Natural killer cell treated with Interleukin-12 subunit alpha and Interleukin-12 subunit beta and Interleukin-15 and Interleukin-18, amount 100 ng/mL, for 72 hours (primary cell): ENCODE measurements at regions not wholly inside any gene's neighbourhood (a gene's known extent, or its start where the extent isn't known, plus 50 kb on each side); places are given as distances from the start of the nearest gene placed in this dataset.
A peak's percentile ranks its signal among the peaks of the same experiment; 100 is the strongest.

Experiments
- ATAC-seq, 2 donors: fragments of 150-1000 bp; cut with Tn5 transposase in 1 of 2; sonication (Bioruptor Pico), chemical (Tn5 transposase) in 1 of 2; 2 replicates each; pipeline ENCODE4 v1.10.0; 2021
- DNase-seq: peaks from one replicate; pipeline ENCODE4 v3.0.0; 2022; ENCODE audit warnings: low spot score
- H3K27ac Mint-ChIP-seq, 2 donors: 1 replicate in 1 of 2; 2 replicates in 1 of 2; pipeline ENCODE4 v1.8.0; 2022; ENCODE audit warnings: mixed read lengths in 2 of 2, mild to moderate bottlenecking in 1 of 2, moderate library complexity in 1 of 2
- H3K27me3 Mint-ChIP-seq, 2 donors: 1 replicate in 1 of 2; 2 replicates in 1 of 2; pipeline ENCODE4 v1.8.0; 2022; ENCODE audit warnings: mixed read lengths in 2 of 2
- H3K36me3 Mint-ChIP-seq: one replicate; pipeline ENCODE4 v1.8.0; 2022; ENCODE audit warnings: mixed read lengths
- H3K4me1 Mint-ChIP-seq, 2 donors: 1 replicate in 1 of 2; 2 replicates in 1 of 2; pipeline ENCODE4 v1.8.0; 2022; ENCODE audit warnings: low read depth in 2 of 2, mixed read lengths in 2 of 2, mild to moderate bottlenecking in 1 of 2
- H3K4me3 Mint-ChIP-seq: one replicate; pipeline ENCODE4 v1.8.0; 2022; ENCODE audit warnings: mixed read lengths
- H3K9me3 Mint-ChIP-seq: 2 replicates; pipeline ENCODE4 v1.8.0; 2022; ENCODE audit warnings: mixed read lengths

- no peaks in the 10 kb centered on the region for H3K9me3 Mint-ChIP-seq
- H3K36me3 Mint-ChIP-seq, result no peaks in the 10 kb centered on the region
- ATAC-seq (no peak), DNase-seq (no peak)
- H3K4me3 Mint-ChIP-seq, result no peak overlapping the region
- H3K4me1 Mint-ChIP-seq, result no peaks in the 10 kb centered on the region
- H3K27ac Mint-ChIP-seq, result no peak overlapping the region
- H3K27me3 Mint-ChIP-seq, result peaks cover 0 to 6% of the 10 kb centered on the region in 2 donors
These were observed 190.0 kb downstream of the EN1 start for GRCh38 chr2:118657466-118657865.

DNA sequence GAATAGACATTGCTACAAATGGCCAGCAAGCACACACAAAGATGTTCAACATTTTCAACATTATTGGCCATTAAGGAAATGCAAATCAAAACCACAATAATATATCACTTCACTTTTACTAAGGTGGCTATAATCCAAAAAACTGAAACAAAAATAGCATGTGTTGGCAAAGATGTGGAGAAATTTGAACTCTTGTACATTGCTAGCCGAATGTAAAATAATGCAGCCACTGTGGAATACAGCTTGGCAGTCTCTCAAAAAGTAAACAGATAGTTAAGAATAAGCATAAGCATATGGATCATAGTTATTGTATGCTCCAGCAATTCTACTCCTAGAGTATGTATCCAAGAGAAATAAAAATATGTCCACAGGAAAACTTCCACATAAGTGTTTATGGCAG lies 192.5 kb downstream of the EN1 start:
- peaks cover 3% of the 10 kb centered on the region for H3K9me3 Mint-ChIP-seq
- ATAC-seq (no peak), DNase-seq (no peak)
- no peaks in the 10 kb centered on the region for H3K4me1 Mint-ChIP-seq
- peaks cover 0 to 26% of the 10 kb centered on the region in 2 donors for H3K27me3 Mint-ChIP-seq
- H3K36me3 Mint-ChIP-seq, result peaks cover 4% of the 10 kb centered on the region
- H3K4me3 Mint-ChIP-seq, result no peak overlapping the region
- no peak overlapping the region for H3K27ac Mint-ChIP-seq

DNA sequence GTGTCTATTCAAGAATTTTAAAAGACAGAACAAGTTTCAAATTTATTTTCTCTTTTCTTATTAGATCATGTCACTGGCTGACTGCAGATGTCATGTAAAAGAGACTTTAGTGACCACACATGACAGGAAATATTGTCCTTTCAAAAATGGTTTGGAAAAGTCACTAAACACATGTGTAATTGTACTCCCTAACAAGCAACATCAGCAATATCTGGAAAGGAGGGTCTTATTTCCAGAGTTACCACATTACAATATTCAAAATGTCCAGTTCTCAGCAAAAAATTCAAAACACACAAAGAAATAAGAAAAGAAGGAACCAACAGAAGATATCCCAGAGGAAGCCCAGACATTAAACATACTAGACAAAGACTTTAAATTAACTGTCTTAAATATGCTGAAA lies 197.1 kb downstream of the EN1 start:
- no peak overlapping the region for H3K27ac Mint-ChIP-seq
- peaks cover 0 to 20% of the 10 kb centered on the region in 2 donors for H3K27me3 Mint-ChIP-seq
- peaks cover 3% of the 10 kb centered on the region for H3K9me3 Mint-ChIP-seq
- ATAC-seq (no peak), DNase-seq (no peak)
- no peaks in the 10 kb centered on the region for H3K4me1 Mint-ChIP-seq
- H3K36me3 Mint-ChIP-seq, result peaks cover 4% of the 10 kb centered on the region
- H3K4me3 Mint-ChIP-seq, result no peak overlapping the region

- DNase-seq (no peak), ATAC-seq (no peak)
- peaks cover 4% of the 10 kb centered on the region for H3K36me3 Mint-ChIP-seq
- H3K4me3 Mint-ChIP-seq, result no peak overlapping the region
- peaks cover under 1% of the 10 kb centered on the region for H3K9me3 Mint-ChIP-seq
- peaks cover 0 to 16% of the 10 kb centered on the region in 2 donors for H3K27me3 Mint-ChIP-seq
- H3K27ac Mint-ChIP-seq, result no peak overlapping the region
- H3K4me1 Mint-ChIP-seq, result no peaks in the 10 kb centered on the region
These were observed 201.6 kb downstream of the EN1 start for GRCh38 chr2:118645876-118646275.

- no peak overlapping the region for H3K27ac Mint-ChIP-seq
- ATAC-seq, result no peak
- H3K27me3 Mint-ChIP-seq, result peaks cover 0 to 7% of the 10 kb centered on the region in 2 donors
- H3K4me3 Mint-ChIP-seq, result no peak overlapping the region
- H3K9me3 Mint-ChIP-seq, result no peaks in the 10 kb centered on the region
- DNase-seq, result no peak
- H3K4me1 Mint-ChIP-seq, result no peaks in the 10 kb centered on the region
- H3K36me3 Mint-ChIP-seq, result no peaks in the 10 kb centered on the region
These were observed 203.3 kb downstream of the EN1 start for GRCh38 chr2:118644190-118644589.

DNA sequence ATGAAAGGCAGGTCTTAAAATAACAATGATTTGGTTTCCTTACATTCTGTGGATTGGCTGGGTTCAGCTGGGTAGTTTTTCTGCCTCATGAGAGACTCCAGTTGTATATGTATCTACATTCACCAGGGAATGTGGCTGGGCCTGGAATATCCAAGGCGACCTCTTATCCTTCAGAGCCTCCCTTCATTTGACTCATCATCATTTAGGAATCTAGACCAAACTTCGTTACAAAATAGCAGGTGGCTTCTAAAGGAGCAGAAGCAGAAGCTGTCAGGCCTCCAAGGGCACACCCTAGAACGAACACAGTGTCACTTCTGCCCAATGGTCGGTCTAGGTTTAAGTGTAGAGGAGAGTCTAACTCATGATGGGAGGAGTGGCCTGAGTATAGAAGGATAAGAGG lies 204.2 kb downstream of the EN1 start:
- Mint-ChIP-seq H3K27me3 (peaks cover 0 to 7% of the 10 kb centered on the region in 2 donors), H3K4me1 (no peaks in the 10 kb centered on the region), H3K27ac (no peak overlapping the region), H3K4me3 (no peak overlapping the region), H3K9me3 (no peaks in the 10 kb centered on the region), H3K36me3 (no peaks in the 10 kb centered on the region)
- DNase-seq, result no peak
- no peak for ATAC-seq

DNA sequence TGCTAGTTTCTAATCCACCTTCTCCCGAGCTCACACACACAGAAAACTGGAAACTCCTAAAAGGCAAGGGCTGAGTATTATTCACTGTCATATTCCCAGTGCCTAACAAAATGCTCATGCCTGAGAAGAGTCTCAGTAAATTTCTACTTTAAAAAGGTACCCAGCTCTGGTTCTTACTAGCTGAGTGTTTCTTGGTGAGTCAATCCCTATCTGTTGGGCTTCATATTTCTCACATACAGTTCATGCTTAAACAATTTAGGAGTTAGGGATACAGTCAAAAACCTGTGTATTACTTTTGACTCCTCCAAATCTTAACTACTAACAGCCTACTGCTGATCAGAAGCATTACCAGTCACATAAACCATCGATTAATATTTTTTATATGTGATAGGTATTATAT lies 204.9 kb downstream of the EN1 start:
- H3K27me3 Mint-ChIP-seq, result peaks cover 0 to 7% of the 10 kb centered on the region in 2 donors
- DNase-seq, result no peak
- no peak overlapping the region for H3K4me3 Mint-ChIP-seq
- H3K4me1 Mint-ChIP-seq, result no peaks in the 10 kb centered on the region
- peak in 1 of 2 donors; percentile 6 for ATAC-seq
- no peaks in the 10 kb centered on the region for H3K36me3 Mint-ChIP-seq
- no peaks in the 10 kb centered on the region for H3K9me3 Mint-ChIP-seq
- H3K27ac Mint-ChIP-seq, result no peak overlapping the region

DNA sequence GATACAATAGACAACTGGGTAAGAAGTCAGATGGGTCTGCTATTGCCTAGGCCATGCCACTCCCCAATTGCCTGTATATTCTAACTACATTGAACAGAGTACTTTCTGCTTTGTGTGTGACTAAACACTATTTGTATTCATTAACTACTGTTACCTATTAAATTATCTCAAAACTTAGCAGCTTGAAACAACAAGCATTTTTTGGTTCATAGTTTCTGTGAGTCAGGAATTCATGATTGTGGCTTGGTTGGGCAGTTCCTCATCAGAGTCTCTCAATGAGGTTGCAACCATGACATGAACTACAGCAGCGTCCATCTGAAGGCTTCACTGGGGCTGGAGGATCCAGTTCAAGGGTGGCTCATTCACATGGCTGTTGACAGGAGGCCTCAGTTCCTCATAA lies 205.7 kb downstream of the EN1 start:
- no peaks in the 10 kb centered on the region for H3K36me3 Mint-ChIP-seq
- no peaks in the 10 kb centered on the region for H3K9me3 Mint-ChIP-seq
- no peak overlapping the region for H3K27ac Mint-ChIP-seq
- H3K4me3 Mint-ChIP-seq, result no peak overlapping the region
- ATAC-seq (no peak), DNase-seq (no peak)
- peaks cover 0 to 7% of the 10 kb centered on the region in 2 donors for H3K27me3 Mint-ChIP-seq
- H3K4me1 Mint-ChIP-seq, result no peaks in the 10 kb centered on the region

DNA sequence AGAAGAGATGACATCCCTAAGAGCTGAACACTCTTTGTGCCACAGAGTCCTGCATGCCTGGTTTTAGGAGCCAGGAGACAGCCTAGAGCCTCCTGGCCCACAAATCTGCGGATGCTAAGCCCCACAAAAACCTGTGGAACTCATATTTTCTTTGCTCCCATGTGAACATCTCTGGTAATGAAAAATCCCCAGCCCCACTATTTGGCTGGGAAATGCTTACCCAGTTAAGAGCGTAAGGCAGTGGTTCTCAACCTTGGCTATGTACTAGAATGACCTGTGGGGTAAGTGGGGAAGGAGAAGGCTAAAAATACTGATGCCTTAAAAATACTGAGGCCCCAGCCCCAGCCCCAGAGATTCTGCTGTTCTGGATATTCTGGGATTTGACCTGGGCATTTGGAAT lies 208.1 kb downstream of the EN1 start:
- H3K9me3 Mint-ChIP-seq, result peaks cover 2% of the 10 kb centered on the region
- H3K27ac Mint-ChIP-seq, result no peak overlapping the region
- no peak for ATAC-seq
- no peaks in the 10 kb centered on the region for H3K36me3 Mint-ChIP-seq
- peaks cover 0 to 7% of the 10 kb centered on the region in 2 donors for H3K27me3 Mint-ChIP-seq
- no peak overlapping the region for H3K4me3 Mint-ChIP-seq
- H3K4me1 Mint-ChIP-seq, result no peaks in the 10 kb centered on the region
- DNase-seq, result no peak

DNA sequence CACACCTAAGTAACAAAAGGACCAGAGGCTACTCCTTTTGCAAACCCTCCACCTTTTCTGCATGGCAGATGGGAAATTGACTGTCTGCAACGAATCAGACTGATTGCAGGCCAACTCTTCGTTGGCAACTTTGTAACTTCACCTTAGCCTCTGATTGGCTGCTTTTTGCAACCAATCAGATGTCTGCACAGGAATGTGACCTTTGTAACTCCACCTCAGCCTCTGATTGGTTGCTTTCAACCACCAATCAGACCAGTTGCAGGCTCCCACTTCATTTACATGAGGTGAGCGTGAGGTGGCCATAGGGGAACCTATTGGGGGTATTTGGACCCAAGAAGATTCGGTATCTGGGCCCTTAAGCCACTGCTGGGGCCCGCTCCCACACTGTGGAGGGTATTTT lies 209.0 kb downstream of the EN1 start:
- no peaks in the 10 kb centered on the region for H3K27me3 Mint-ChIP-seq

DNA sequence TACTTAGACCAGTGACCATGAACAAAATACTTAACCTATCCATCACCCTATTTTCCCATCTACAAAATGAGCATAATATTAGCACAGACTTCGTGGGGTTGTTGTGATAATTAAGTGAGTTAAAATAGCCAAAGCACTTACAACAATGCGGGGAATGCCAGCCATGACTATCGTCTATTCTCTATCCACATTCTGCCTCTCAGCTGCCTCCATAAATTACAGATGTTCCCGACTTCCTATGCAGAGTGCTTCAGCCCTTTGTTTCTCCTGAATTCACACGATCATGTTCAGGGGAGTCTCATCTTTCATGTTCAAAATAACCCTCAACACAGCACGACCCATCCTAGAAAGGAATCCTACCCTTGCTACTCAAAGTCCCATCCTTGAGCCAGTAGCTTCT lies 211.6 kb downstream of the EN1 start:
- no peaks in the 10 kb centered on the region for H3K36me3 Mint-ChIP-seq
- H3K27me3 Mint-ChIP-seq, result no peaks in the 10 kb centered on the region
- H3K9me3 Mint-ChIP-seq, result peaks cover 2% of the 10 kb centered on the region
- no peak overlapping the region for H3K27ac Mint-ChIP-seq
- H3K4me1 Mint-ChIP-seq, result no peaks in the 10 kb centered on the region
- DNase-seq, result no peak
- no peak for ATAC-seq
- no peak overlapping the region for H3K4me3 Mint-ChIP-seq

More for the DNA sequence above, 209.0 kb downstream of the EN1 start:
- no peak for DNase-seq
- peaks cover 2% of the 10 kb centered on the region for H3K9me3 Mint-ChIP-seq
- no peak overlapping the region for H3K4me3 Mint-ChIP-seq
- ATAC-seq, result no peak
- H3K36me3 Mint-ChIP-seq, result no peaks in the 10 kb centered on the region
- no peak overlapping the region for H3K27ac Mint-ChIP-seq
- H3K4me1 Mint-ChIP-seq, result no peaks in the 10 kb centered on the region

GRCh38 chr2:118634876-118635275 lies 212.6 kb downstream of the EN1 start:
- DNase-seq, result no peak
- Mint-ChIP-seq H3K36me3 (no peaks in the 10 kb centered on the region), H3K27me3 (no peaks in the 10 kb centered on the region), H3K4me1 (no peaks in the 10 kb centered on the region), H3K27ac (no peak overlapping the region), H3K4me3 (no peak overlapping the region), H3K9me3 (peaks cover 2% of the 10 kb centered on the region)
- no peak for ATAC-seq

- DNase-seq, result no peak
These were observed 214.0 kb downstream of the EN1 start for GRCh38 chr2:118633371-118634018.

DNA sequence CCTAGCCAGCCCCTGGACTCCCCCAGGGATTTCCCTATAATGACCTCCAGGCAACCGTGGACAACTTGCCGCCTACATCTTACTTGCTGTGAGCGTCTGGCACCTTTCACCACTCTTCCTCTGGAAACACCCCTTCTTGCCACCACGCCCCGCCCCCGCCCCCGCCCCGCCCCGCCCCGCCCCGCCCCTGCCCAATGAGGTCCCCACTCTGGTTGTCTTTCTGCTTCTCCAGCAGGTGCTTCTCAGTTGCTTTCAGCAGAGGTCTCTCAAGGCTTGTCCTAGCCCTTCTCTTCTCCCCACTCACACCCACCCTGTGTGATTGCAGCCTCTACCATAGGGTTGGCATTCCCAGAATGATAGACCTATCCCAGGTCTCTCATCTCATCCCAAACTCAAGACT lies 214.5 kb downstream of the EN1 start:
- Mint-ChIP-seq H3K36me3 (no peaks in the 10 kb centered on the region), H3K4me1 (no peaks in the 10 kb centered on the region), H3K27me3 (no peaks in the 10 kb centered on the region), H3K4me3 (no peak overlapping the region), H3K9me3 (peaks cover 2% of the 10 kb centered on the region), H3K27ac (no peak overlapping the region)
- no peak for ATAC-seq
- DNase-seq, result no peak

More at GRCh38 chr2:118633371-118634018, 214.0 kb downstream of the EN1 start:
- Mint-ChIP-seq H3K36me3 (no peaks in the 10 kb centered on the region), H3K27me3 (no peaks in the 10 kb centered on the region), H3K4me1 (no peaks in the 10 kb centered on the region), H3K27ac (no peak overlapping the region), H3K4me3 (no peak overlapping the region), H3K9me3 (peaks cover 2% of the 10 kb centered on the region)
- ATAC-seq, result no peak

DNA sequence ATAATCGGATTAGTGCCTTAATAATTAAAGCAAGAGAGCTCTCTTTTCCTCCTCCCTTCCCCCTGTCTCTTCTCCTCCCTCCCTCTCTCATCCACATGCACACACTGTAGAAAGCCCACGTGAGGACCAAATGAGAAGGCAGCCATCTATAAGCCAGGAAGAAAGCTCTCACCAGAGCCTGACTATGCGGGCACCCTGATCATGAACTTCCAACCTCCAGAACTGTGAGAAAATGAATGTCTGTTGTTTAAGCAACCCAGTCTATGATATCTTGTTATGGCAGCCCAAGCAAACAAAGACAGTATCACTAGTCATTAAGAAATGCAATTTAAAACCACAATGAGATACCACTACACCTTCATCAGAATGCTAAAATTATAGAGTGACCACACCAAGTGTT lies 220.3 kb downstream of the EN1 start:
- Mint-ChIP-seq H3K4me3 (no peak overlapping the region), H3K27me3 (peaks cover 4 to 8% of the 10 kb centered on the region in 2 donors), H3K27ac (no peak overlapping the region), H3K9me3 (peaks cover 5% of the 10 kb centered on the region), H3K4me1 (no peaks in the 10 kb centered on the region), H3K36me3 (no peaks in the 10 kb centered on the region)
- ATAC-seq, result no peak
- DNase-seq, result no peak
